Ureter (tissue), 1 donor: ENCODE measurements at regions not wholly inside any gene's neighbourhood (a gene's known extent, or its start where the extent isn't known, plus 50 kb on each side); places are given as distances from the start of the nearest gene placed in this dataset.

Source experiments
- DNase-seq: peaks from one replicate; pipeline ENCODE4 v3.0.0-alpha.2; 2020; ENCODE audit warnings: low spot score
- donor health status: DM: yes; HTN: yes; CAD: no.

- DNase-seq, result no peak
Observed at GRCh38 chr5:167533814-167534795, 757.3 kb upstream of the WWC1 start.

- no peak for DNase-seq
Observed at GRCh38 chr5:167539747-167540146, 751.7 kb upstream of the WWC1 start.

- DNase-seq, result no peak
Observed at GRCh38 chr5:167546270-167546669, 745.2 kb upstream of the WWC1 start.

- no peak for DNase-seq
Observed at GRCh38 chr5:167552356-167552755, 739.1 kb upstream of the WWC1 start.

- no peak for DNase-seq
Observed at GRCh38 chr5:167553511-167553910, 737.9 kb upstream of the WWC1 start.

GRCh38 chr5:167554564-167555290 lies 736.7 kb upstream of the WWC1 start:
- DNase-seq, result no peak

GRCh38 chr5:167555565-167556166 lies 735.8 kb upstream of the WWC1 start:
- no peak for DNase-seq

- DNase-seq, result no peak
Observed at GRCh38 chr5:167557359-167557758, 734.1 kb upstream of the WWC1 start.

GRCh38 chr5:167561796-167562195 lies 729.6 kb upstream of the WWC1 start:
- no peak for DNase-seq

- no peak for DNase-seq
Observed at GRCh38 chr5:167564275-167564674, 727.2 kb upstream of the WWC1 start.

GRCh38 chr5:167565189-167565954 lies 726.1 kb upstream of the WWC1 start:
- no peak for DNase-seq

- DNase-seq, result no peak
Observed at GRCh38 chr5:167570431-167570830, 721.0 kb upstream of the WWC1 start.

- DNase-seq, result no peak
Observed at GRCh38 chr5:167571824-167572223, 719.6 kb upstream of the WWC1 start.

- DNase-seq, result no peak
Observed at GRCh38 chr5:167573370-167574127, 717.9 kb upstream of the WWC1 start.

- DNase-seq, result no peak
Observed at GRCh38 chr5:167574464-167574863, 717.0 kb upstream of the WWC1 start.

- no peak for DNase-seq
Observed at GRCh38 chr5:167575330-167575729, 716.1 kb upstream of the WWC1 start.

- DNase-seq, result no peak
Observed at GRCh38 chr5:167576126-167576525, 715.3 kb upstream of the WWC1 start.

- no peak for DNase-seq
Observed at GRCh38 chr5:167576897-167577296, 714.5 kb upstream of the WWC1 start.

GRCh38 chr5:167577616-167578015 lies 713.8 kb upstream of the WWC1 start:
- DNase-seq, result no peak

GRCh38 chr5:167578977-167579692 lies 712.3 kb upstream of the WWC1 start:
- no peak for DNase-seq
